Right lobe of liver (tissue), 4 donors: ENCODE measurements at regions not wholly inside any gene's neighbourhood (a gene's known extent, or its start where the extent isn't known, plus 50 kb on each side); places are given as distances from the start of the nearest gene placed in this dataset.

Source experiments
- CTCF ChIP-seq, 4 donors: fragments of 200-600 bp in 3 of 4; fragments of 450-650 bp in 1 of 4; IDR thresholded peaks; one replicate each; pipeline versions ENCODE4 v1.5.1 to v1.8.0; 2016 to 2022; ENCODE audit warnings: antibody characterized with exemption in 4 of 4, mild to moderate bottlenecking in 2 of 4
- POLR2A ChIP-seq: fragments of 450-650 bp; IDR thresholded peaks from one replicate; pipeline ENCODE4 v1.6.1; 2017; ENCODE audit warnings: antibody characterized with exemption, mild to moderate bottlenecking
- donor health status: DM: no; HTN: no; CAD: no.
- donor health status: DM: no; HTN: no; CAD: no.
- donor health status: DM: no; HTN: yes; CAD: no.

GRCh38 chr18:27731211-27731610 is 445.7 kb downstream of the CDH2 start:
- TF ChIP-seq CTCF (IDR thresholded peaks at IDR 0.05): no peak
- no peak for TF ChIP-seq POLR2A
